GM12892 (cell line): ENCODE measurements at regions not wholly inside any gene's neighbourhood (a gene's known extent, or its start where the extent isn't known, plus 50 kb on each side); places are given as distances from the start of the nearest gene placed in this dataset.

Experiments used
- POLR2A ChIP-seq: IDR thresholded peaks from 2 replicates; pipeline ENCODE4 v1.6.1; 2011; ENCODE audit warnings: low read depth, low read length, control low read depth
- POLR2AphosphoS5 ChIP-seq: IDR thresholded peaks from 2 replicates; pipeline ENCODE4 v1.6.1; 2011; ENCODE audit warnings: low read depth, low read length, control low read depth
- TAF1 ChIP-seq: IDR thresholded peaks from 2 replicates; pipeline ENCODE4 v1.6.1; 2011; ENCODE audit warnings: low read depth, mild to moderate bottlenecking, control low read depth, low read length, borderline replicate concordance

DNA sequence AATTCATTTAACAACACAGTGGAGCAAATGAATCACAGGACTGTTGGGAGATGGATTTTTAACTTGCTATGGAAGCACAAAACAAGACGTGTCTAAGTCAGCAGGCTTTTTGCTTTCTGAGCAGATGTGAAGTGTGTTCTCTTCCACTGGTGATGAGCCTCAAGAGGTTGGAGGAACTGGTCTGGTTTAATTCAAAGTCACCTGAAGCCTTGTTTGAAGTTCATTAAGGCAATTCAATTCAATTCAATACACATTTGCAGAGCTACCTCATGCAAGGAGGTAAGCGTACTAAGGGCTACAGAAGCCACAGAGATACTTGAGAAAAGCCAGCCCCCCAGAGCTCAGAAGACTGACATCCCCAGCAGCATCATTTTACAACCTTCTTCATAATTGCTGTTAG lies 68.4 kb upstream of the PALS2 start:
- TF ChIP-seq POLR2AphosphoS5 (no peak), POLR2A (no peak), TAF1 (no peak)
